HepG2 (cell line): ENCODE measurements at regions not wholly inside any gene's neighbourhood (a gene's known extent, or its start where the extent isn't known, plus 50 kb on each side); places are given as distances from the start of the nearest gene placed in this dataset.

Experiments used
- ATAC-seq: fragments of 200-7000 bp; cut with Tn5 transposase; 3 replicates; pipeline ENCODE4 v1.9.1; 2020; ENCODE audit warnings: mild to moderate bottlenecking, moderate library complexity
- BruUV-seq: library from RNA; stranded (reverse); fragments of 400-500 nt; replicated peaks from 2 replicates; lab custom pipeline; 2021; lab: Mats Ljungman, UMichigan
- CTCF ChIA-PET: fragments of 300-600 bp; formaldehyde crosslinking; extraction: SDS; loops from one replicate; lab custom pipeline; 2021; ENCODE audit warnings: low total read pairs, inconsistent platforms, low intra/inter-chr PET ratio; lab: Yijun Ruan, JAX
- POLR2A ChIA-PET: fragments of 350-600 bp; sonication (Branson Sonifier 250); formaldehyde crosslinking; loops from one replicate; lab custom pipeline; 2020; ENCODE audit warnings: antibody characterized with exemption, inconsistent platforms; lab: Yijun Ruan, JAX
- DNase-seq: peaks from one replicate; pipeline ENCODE4 v3.0.0-alpha.2; 2015; ENCODE audit warnings: low spot score
- FAIRE-seq: peaks from 3 replicates; lab custom pipeline; 2011; peaks lifted over from hg19 to GRCh38; lab: Jason Lieb, UNC
- H2AFZ ChIP-seq: one replicate; pipeline ENCODE4 v1.6.1; 2011; ENCODE audit warnings: low read length, inconsistent platforms
- H3K27ac ChIP-seq: fragments of 300-600 bp; 3 replicates; pipeline ENCODE4 v1.8.0; 2011; ENCODE audit warnings: mixed run types, mild to moderate bottlenecking, mixed read lengths, low read length, inconsistent platforms; ENCODE audit not compliant: insufficient read depth; ENCODE audit errors: extremely low read length
- H3K27me3 ChIP-seq, 2 experiments: fragments of 200-600 bp in 1 of 2; 2 replicates in 1 of 2; 3 replicates in 1 of 2; pipeline versions ENCODE4 v1.6.0 to v1.8.0; 2011; ENCODE audit warnings: low read length in 2 of 2, mild to moderate bottlenecking in 2 of 2, moderate library complexity in 2 of 2, inconsistent platforms in 1 of 2; ENCODE audit not compliant: insufficient read depth in 2 of 2, control insufficient read depth in 1 of 2
- H3K36me3 ChIP-seq, 2 experiments: fragments of 200-600 bp in 1 of 2; replicated peaks in 1 of 2; 2 replicates in 1 of 2; 3 replicates in 1 of 2; pipeline versions ENCODE4 v1.5.1 to v1.8.0; 2011; ENCODE audit warnings: low read length in 2 of 2, inconsistent platforms in 1 of 2; ENCODE audit not compliant: insufficient read depth in 2 of 2, control insufficient read depth in 1 of 2
- H3K4me1 ChIP-seq: 2 replicates; pipeline ENCODE4 v1.5.1; 2012; ENCODE audit warnings: low read length, inconsistent platforms; ENCODE audit not compliant: insufficient read depth
- H3K4me2 ChIP-seq: 2 replicates; pipeline ENCODE4 v1.6.0; 2011; ENCODE audit warnings: low read depth, low read length, inconsistent platforms
- H3K4me3 ChIP-seq, 3 experiments: fragments of 200-600 bp in 1 of 3; sonication (generic), shearing (Covaris generic) in 1 of 3; replicated peaks in 1 of 3; 2 replicates each; pipeline ENCODE4 v1.5.1; 2011 to 2016; ENCODE audit warnings: low read length in 3 of 3, inconsistent platforms in 2 of 3, low read depth in 2 of 3, mild to moderate bottlenecking in 2 of 3, control low read depth in 1 of 3, mixed read lengths in 1 of 3; ENCODE audit not compliant: insufficient read depth in 1 of 3
- H3K79me2 ChIP-seq: one replicate; pipeline ENCODE4 v1.6.1; 2011; ENCODE audit warnings: low read length, inconsistent platforms; ENCODE audit not compliant: insufficient read depth
- H3K9ac ChIP-seq: 2 replicates; pipeline ENCODE4 v1.6.0; 2011; ENCODE audit warnings: mild to moderate bottlenecking, low read depth, low read length, inconsistent platforms; ENCODE audit not compliant: insufficient read depth
- H3K9me3 ChIP-seq: 2 replicates; pipeline ENCODE4 v1.5.1; 2012; ENCODE audit warnings: mild to moderate bottlenecking, low read length
- H4K20me1 ChIP-seq: 2 replicates; pipeline ENCODE4 v1.6.0; 2011; ENCODE audit warnings: inconsistent platforms, mild to moderate bottlenecking, low read length, moderate library complexity; ENCODE audit not compliant: insufficient read depth
- FOSL1 ChIP-seq: sonication (generic); formaldehyde crosslinking; IDR thresholded peaks from 2 replicates; pipeline ENCODE4 v1.9.0; 2021; ENCODE audit warnings: missing genetic modification reagents, borderline replicate concordance
- FOXA3 ChIP-seq: IDR thresholded peaks from 2 replicates; pipeline ENCODE4 v1.6.1; 2016; ENCODE audit warnings: missing genetic modification reagents, missing compliant biosample characterization
- HNF4G ChIP-seq, 2 experiments: sonication (generic) in 1 of 2; formaldehyde crosslinking in 1 of 2; IDR thresholded peaks; 2 replicates each; pipeline versions ENCODE4 v1.4.0 to v1.6.1; 2011 to 2020; ENCODE audit warnings: borderline replicate concordance in 2 of 2, low read depth in 2 of 2, mild to moderate bottlenecking in 2 of 2, low read length in 1 of 2, missing genetic modification reagents in 1 of 2, moderate library complexity in 1 of 2
- MXD3 ChIP-seq: IDR thresholded peaks from 2 replicates; pipeline ENCODE4 v1.6.1; 2016; ENCODE audit warnings: mild to moderate bottlenecking, missing biosample characterization, missing genetic modification reagents
- PHF20 ChIP-seq: sonication (generic); formaldehyde crosslinking; IDR thresholded peaks from 2 replicates; pipeline ENCODE4 v1.5.0; 2020; ENCODE audit warnings: mild to moderate bottlenecking, missing genetic modification reagents
- PRMT3 ChIP-seq: sonication (generic); formaldehyde crosslinking; IDR thresholded peaks from 2 replicates; pipeline ENCODE4 v1.8.1; 2022; ENCODE audit warnings: low read depth, mild to moderate bottlenecking, moderate library complexity, missing genetic modification reagents, borderline replicate concordance
- TBL1XR1 ChIP-seq: fragments of 150-350 bp; IDR thresholded peaks from 2 replicates; pipeline ENCODE4 v1.6.1; 2014; ENCODE audit warnings: borderline replicate concordance, low read length; ENCODE audit not compliant: partially characterized antibody
- TERF1 ChIP-seq: sonication (generic); formaldehyde crosslinking; IDR thresholded peaks from 2 replicates; pipeline ENCODE4 v1.8.0; 2022; ENCODE audit warnings: mild to moderate bottlenecking, missing genetic modification reagents, moderate library complexity
- ZBTB46 ChIP-seq: sonication (generic); formaldehyde crosslinking; IDR thresholded peaks from 2 replicates; pipeline ENCODE4 v1.4.0; 2020; ENCODE audit warnings: mild to moderate bottlenecking, missing genetic modification reagents, borderline replicate concordance
- ZFP36L1 ChIP-seq: sonication (generic); formaldehyde crosslinking; IDR thresholded peaks from 2 replicates; pipeline ENCODE4 v1.8.0; 2022; ENCODE audit warnings: mild to moderate bottlenecking, missing genetic modification reagents, moderate library complexity
- ZNF644 ChIP-seq: IDR thresholded peaks from 2 replicates; pipeline ENCODE4 v1.6.1; 2016; ENCODE audit warnings: low read depth
- ZNF724P ChIP-seq: sonication (generic); formaldehyde crosslinking; IDR thresholded peaks from 2 replicates; pipeline ENCODE4 v1.8.0; 2022; ENCODE audit warnings: missing genetic modification reagents, borderline replicate concordance
- ZNF749 ChIP-seq: sonication (generic); formaldehyde crosslinking; IDR thresholded peaks from 2 replicates; pipeline ENCODE4 v1.8.0; 2022; ENCODE audit warnings: mild to moderate bottlenecking, missing genetic modification reagents, moderate library complexity, borderline replicate concordance
- ZNF772 ChIP-seq: sonication (generic); formaldehyde crosslinking; IDR thresholded peaks from 2 replicates; pipeline ENCODE4 v1.5.0; 2020; ENCODE audit warnings: mild to moderate bottlenecking, missing genetic modification reagents
- WGBS: methylation state at CpG from one replicate; pipeline ENCODE4 v1.1.6; 2017; ENCODE audit warnings: low lambda C conversion rate; 5-methylcytosine and 5-hydroxymethylcytosine counted together
- in situ Hi-C: cut with HindIII; loops from 2 replicates; pipeline ENCODE4 v1.10.0; 2017; ENCODE audit warnings: low pct_unique_long_range_greater_than_20kb; ENCODE audit not compliant: extremely low pct_ligation_motif_present
- intact Hi-C: fragments of 100-400 bp; cut with micrococcal nuclease; formaldehyde crosslinking; loops from one replicate; pipeline ENCODE4 v1.10.0; 2022; ENCODE audit not compliant: unreplicated experiment
- TF ChIP-seq, protein P1 (sequence below): sonication (generic); formaldehyde crosslinking; conservative IDR thresholded peaks from 2 replicates; pipeline ENCODE4 v1.4.0; 2020; ENCODE audit warnings: missing genetic modification reagents

GRCh38 chr18:10400534-10401307 lies 53.7 kb upstream of the APCDD1 start (continued):
- TF ChIP-seq ZBTB46 (no peak), ZNF724P (CRISPR knock-in tag) (no peak), MXD3 (CRISPR knock-in tag) (no peak), HNF4G (IDR thresholded peaks at IDR 0.05; ENCODE audit: borderline replicate concordance, low read depth, low read length) (no peak), HNF4G (CRISPR knock-in tag; IDR thresholded peaks at IDR 0.05; ENCODE audit: borderline replicate concordance, low read depth) (no peak)
- TF ChIP-seq, all 625 proteins: peak for 0

DNA sequence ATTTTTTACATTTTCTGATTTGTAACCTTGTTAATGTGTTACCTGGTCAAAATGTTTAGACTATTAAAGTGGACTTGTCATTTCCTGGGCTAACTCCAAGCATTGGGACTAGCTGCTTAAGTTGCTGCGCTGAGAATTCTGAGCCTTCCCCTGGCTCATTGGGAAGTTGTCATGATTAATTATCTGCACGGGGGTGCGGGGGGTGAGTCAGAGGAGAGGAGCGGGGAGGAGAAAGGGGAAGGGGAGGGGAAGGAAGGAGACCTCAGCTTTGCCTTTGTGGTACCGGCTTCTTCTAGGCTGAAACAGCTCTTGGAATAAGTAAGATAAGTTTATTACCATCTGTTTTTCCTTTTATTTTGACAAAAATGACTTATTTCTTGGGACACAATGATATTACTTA lies 52.9 kb upstream of the APCDD1 start:
- no peak for FAIRE-seq
- H3K4me2 ChIP-seq, result no peak overlapping the region
- no TSS peak for BruUV-seq
- intact Hi-C loops, result no loop called here
- ChIA-PET CTCF (no interaction called here), POLR2A (no interaction called here)
- H3K9ac ChIP-seq, result no peak overlapping the region
- no peaks in the 10 kb centered on the region for H4K20me1 ChIP-seq
- 30% methylated on average over 4 of the region's 5 CpGs for WGBS
- H3K4me3 ChIP-seq, result no peak overlapping the region
- ATAC-seq, result no peak
- H2AFZ ChIP-seq, result no peak overlapping the region
- no peak for DNase-seq
- in situ Hi-C loops, result no loop called here
- H3K79me2 ChIP-seq, result no peaks in the 10 kb centered on the region
- H3K9me3 ChIP-seq, result no peaks in the 10 kb centered on the region
- H3K27ac ChIP-seq, result no peak overlapping the region
- H3K27me3 ChIP-seq, result peaks cover 0 to 6% of the 10 kb centered on the region in 2 experiments; a peak in 1 of 5 replicates
- no peaks in the 10 kb centered on the region for H3K36me3 ChIP-seq
- H3K4me1 ChIP-seq, result no peaks in the 10 kb centered on the region
- TF ChIP-seq PHF20 (CRISPR knock-in tag) (no peak), TERF1 (no peak), PRMT3 (CRISPR knock-in tag) (no peak), ZNF749 (CRISPR knock-in tag) (no peak), TBL1XR1 (no peak), ZNF772 (CRISPR knock-in tag) (no peak), FOXA3 (CRISPR knock-in tag) (no peak), FOSL1 (CRISPR knock-in tag) (no peak), ZFP36L1 (CRISPR knock-in tag) (no peak), ZNF644 (CRISPR knock-in tag) (no peak)
- TF ChIP-seq, protein P1, sequence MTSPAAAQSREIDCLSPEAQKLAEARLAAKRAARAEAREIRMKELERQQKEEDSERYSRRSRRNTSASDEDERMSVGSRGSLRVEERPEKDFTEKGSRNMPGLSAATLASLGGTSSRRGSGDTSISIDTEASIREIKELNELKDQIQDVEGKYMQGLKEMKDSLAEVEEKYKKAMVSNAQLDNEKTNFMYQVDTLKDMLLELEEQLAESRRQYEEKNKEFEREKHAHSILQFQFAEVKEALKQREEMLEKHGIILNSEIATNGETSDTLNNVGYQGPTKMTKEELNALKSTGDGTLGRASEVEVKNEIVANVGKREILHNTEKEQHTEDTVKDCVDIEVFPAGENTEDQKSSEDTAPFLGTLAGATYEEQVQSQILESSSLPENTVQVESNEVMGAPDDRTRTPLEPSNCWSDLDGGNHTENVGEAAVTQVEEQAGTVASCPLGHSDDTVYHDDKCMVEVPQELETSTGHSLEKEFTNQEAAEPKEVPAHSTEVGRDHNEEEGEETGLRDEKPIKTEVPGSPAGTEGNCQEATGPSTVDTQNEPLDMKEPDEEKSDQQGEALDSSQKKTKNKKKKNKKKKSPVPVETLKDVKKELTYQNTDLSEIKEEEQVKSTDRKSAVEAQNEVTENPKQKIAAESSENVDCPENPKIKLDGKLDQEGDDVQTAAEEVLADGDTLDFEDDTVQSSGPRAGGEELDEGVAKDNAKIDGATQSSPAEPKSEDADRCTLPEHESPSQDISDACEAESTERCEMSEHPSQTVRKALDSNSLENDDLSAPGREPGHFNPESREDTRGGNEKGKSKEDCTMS (CRISPR knock-in tag), result no peak
